ENCODE measurements at regions not wholly inside any gene's neighbourhood (a gene's known extent, or its start where the extent isn't known, plus 50 kb on each side); places are given as distances from the start of the nearest gene placed in this dataset.

- CTCF ChIA-PET, result no interaction called here
- Histone ChIP-seq H4K20me1 (replicated peaks; ENCODE audit: control insufficient read depth, extremely low read depth, insufficient read depth, low read length) (no peaks in the 10 kb centered on the region), H3K27ac (ENCODE audit: insufficient read depth, low read depth, low read length) (no peak overlapping the region), H3K4me1 (ENCODE audit: control insufficient read depth, extremely low read depth, insufficient read depth, low read length) (no peaks in the 10 kb centered on the region), H3K9me3 (replicated peaks; ENCODE audit: control insufficient read depth, insufficient read depth, low read length) (no peaks in the 10 kb centered on the region), H3K4me2 (ENCODE audit: insufficient read depth, low read length) (no peak overlapping the region), H2AFZ (ENCODE audit: low read depth, low read length) (no peak overlapping the region), H3K4me3 (replicated peaks in 1 of 3; ENCODE audit: insufficient read depth in 1 of 3, low read depth in 1 of 3, low read length in 3 of 3) (no peak overlapping the region), H3K9ac (replicated peaks; ENCODE audit: extremely low read depth, insufficient read depth, low read length) (no peak overlapping the region), H3K79me2 (ENCODE audit: control insufficient read depth, insufficient read depth, low read length) (no peaks in the 10 kb centered on the region), H3K9me1 (replicated peaks; ENCODE audit: control insufficient read depth, extremely low read depth, insufficient read depth, low read length) (no peaks in the 10 kb centered on the region), H3K27me3 (ENCODE audit: control insufficient read depth in 2 of 2, insufficient read depth in 2 of 2, low read length in 2 of 2) (no peaks in the 10 kb centered on the region), H3K36me3 (ENCODE audit: control insufficient read depth in 2 of 2, extremely low read depth in 1 of 2, insufficient read depth in 2 of 2, low read length in 2 of 2) (no peaks in the 10 kb centered on the region)
- dilution Hi-C loops (cut with MboI; ENCODE audit: extremely low pct_ligation_motif_present, low sequenced_read_pairs), result no loop called here
- BruUV-seq (replicated peaks), result no TSS peak
- DNase-seq (ENCODE audit: low read depth, low spot score), result no peak
- intact Hi-C loops (cut with micrococcal nuclease), result no loop called here
- TF ChIP-seq POLR2A (IDR thresholded peaks at IDR 0.05; ENCODE audit: low read depth, low read length), result no peak
- no peak for TF ChIP-seq GATA2 (IDR thresholded peaks at IDR 0.05; ENCODE audit: insufficient read depth, insufficient read length, low read depth, low read length)
- no peak for TF ChIP-seq CTCF (IDR thresholded peaks at IDR 0.05; ENCODE audit: extremely low read depth in 1 of 2, insufficient read depth in 1 of 2, low read depth in 1 of 2, low read length in 2 of 2)
- TF ChIP-seq FOS (IDR thresholded peaks at IDR 0.05; ENCODE audit: borderline replicate concordance, insufficient read depth, low read length), result no peak
- TF ChIP-seq EZH2 (IDR thresholded peaks at IDR 0.05; ENCODE audit: borderline replicate concordance, low read depth, low read length, severe bottlenecking), result no peak
- TF ChIP-seq POLR2AphosphoS5 (IDR thresholded peaks at IDR 0.05; ENCODE audit: insufficient read depth, low read depth, low read length), result no peak
- no peak for TF ChIP-seq MYC (IDR thresholded peaks at IDR 0.05; ENCODE audit: low read depth, low read length)
- no peak for TF ChIP-seq JUN (IDR thresholded peaks at IDR 0.05; ENCODE audit: borderline replicate concordance, insufficient read depth, insufficient read length, low read depth)
- POLR2A ChIA-PET, result no interaction called here
- no peak for FAIRE-seq
Observed at GRCh38 chr14:42676636-42677035, 1070.0 kb downstream of the LRFN5 start.

Measured in endothelial cell of umbilical vein (primary cell).